NCI-H2227 (cell line): ENCODE measurements at regions not wholly inside any gene's neighbourhood (a gene's known extent, or its start where the extent isn't known, plus 50 kb on each side); places are given as distances from the start of the nearest gene placed in this dataset.
A peak's percentile ranks its signal among the peaks of the same experiment; 100 is the strongest.
"Not testable (repeated sequence)": the region's sequence is repeated elsewhere in the genome, so short reads cannot be mapped to it uniquely, and the experiment has no call there.

ENCODE experiments used
- DNase-seq: peaks from one replicate; lab custom pipeline; 2025; ENCODE audit not compliant: unreplicated experiment; lab: John Stamatoyannopoulos, UW

DNA sequence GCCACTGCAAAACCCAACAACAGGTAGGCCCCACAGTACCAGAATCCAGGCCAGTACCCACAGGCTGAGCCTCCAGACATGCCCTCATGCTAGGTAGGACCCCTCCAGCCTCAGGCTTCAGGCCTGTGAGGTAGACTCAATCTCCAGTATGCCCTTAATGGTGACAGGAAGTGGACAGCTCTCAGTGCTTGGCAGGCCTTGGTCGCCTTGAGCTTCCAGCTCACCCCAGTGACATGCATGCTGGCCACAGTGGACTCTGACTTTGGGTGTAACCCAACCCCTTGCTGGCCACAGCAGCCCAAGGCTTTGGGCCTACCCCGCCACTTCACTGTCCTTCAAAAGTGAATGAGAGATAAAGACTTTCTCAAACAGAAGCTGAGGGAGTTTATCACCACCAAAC, 324.2 kb downstream of the ANTXR2 start:
- no peak for DNase-seq

- DNase-seq: no peak
Observed at GRCh38 chr4:79747252-79747651, 325.8 kb downstream of the ANTXR2 start.

GRCh38 chr4:79743014-79743413, 330.0 kb downstream of the ANTXR2 start:
- DNase-seq: no peak

DNA sequence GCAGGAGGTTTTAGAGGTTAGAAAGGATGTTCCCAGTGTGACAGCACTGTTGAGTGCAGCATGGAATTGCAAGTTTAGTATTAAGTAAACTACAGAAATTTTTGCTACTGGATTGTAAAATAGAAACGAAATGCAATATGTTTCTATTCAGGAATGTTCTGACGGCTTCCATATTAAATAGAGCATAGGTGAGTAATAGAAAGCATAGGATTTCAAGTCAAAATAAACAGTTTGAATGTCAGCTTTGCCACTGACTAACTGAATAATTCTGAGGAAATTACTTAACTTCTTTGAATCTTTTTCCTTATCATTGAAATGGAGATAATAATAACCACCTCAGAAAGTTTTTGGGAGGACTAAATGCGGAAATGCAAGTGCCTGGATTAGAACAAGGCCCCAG, 331.9 kb upstream of the GK2 start:
- DNase-seq: no peak

- no peak for DNase-seq
Observed at GRCh38 chr4:79723507-79723906, 315.5 kb upstream of the GK2 start.

GRCh38 chr4:79700356-79700755, 292.3 kb upstream of the GK2 start:
- no peak for DNase-seq

DNA sequence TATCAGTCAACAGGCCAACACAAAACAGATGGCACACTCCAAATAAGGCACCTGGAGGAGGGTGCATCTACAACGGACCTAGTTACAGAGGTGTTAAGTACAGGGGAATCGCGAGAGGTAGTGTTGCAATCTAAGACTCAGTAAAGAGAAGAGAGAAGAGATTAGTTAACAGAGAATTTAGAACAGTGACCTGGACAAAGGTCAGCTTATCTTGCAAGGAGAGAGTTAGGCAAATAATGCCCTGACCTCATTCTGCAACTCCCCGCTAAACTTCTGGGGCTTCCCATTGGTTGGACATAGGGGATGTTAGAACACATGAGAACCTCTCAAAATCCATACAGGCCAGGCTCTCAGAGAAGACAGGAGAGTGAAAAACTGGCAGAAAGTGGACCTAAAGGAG, 289.4 kb upstream of the GK2 start:
- DNase-seq: no peak

- not testable (repeated sequence) for DNase-seq
Observed at GRCh38 chr4:79696534-79696933, 288.5 kb upstream of the GK2 start.

DNA sequence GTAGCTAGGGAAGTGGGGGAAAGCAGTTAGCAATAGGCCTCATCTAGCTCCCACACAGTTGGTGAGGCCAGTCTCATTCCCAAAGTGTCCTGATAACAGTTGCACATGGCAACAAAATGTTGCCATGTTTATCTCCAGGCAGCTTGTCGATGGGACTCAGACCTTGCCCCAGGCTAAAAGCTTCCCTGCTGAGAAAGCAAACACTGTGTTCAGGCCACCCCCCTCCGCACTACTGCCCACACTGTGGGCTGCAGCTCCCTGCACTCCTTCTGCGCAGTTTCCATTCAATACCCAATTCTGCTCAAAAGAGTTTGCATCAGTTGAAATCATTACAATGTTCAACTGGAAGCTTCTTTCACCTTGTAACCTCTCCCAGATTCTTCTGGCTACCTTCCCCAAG, 287.8 kb upstream of the GK2 start:
- DNase-seq: no peak

DNA sequence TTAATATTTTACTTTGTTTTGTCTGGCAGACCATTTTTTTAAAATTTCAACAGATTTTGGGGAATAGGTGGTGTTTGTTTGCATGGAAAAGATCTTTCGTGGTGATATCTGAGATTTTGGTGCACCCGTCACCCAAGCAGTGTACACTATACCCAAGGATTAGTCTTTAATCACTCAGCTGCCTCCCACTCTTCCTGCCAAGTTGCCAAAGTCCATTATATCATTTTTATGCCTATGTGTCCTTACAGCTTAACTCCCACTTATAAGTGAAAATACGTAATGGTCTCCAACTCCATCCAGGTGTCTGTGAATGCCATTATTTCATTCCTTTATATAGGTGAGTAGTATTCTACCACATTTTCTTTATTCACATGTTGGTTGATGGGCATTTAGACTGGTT, 281.7 kb upstream of the GK2 start:
- DNase-seq: no peak

GRCh38 chr4:79688691-79689090, 280.7 kb upstream of the GK2 start:
- no peak for DNase-seq

- DNase-seq: peak; percentile 45
Observed at GRCh38 chr4:79687006-79687405, 279.0 kb upstream of the GK2 start.

- no peak for DNase-seq
Observed at GRCh38 chr4:79685542-79685941, 277.5 kb upstream of the GK2 start.

- DNase-seq: no peak
Observed at GRCh38 chr4:79684516-79684915, 276.5 kb upstream of the GK2 start.

- no peak for DNase-seq
Observed at GRCh38 chr4:79682801-79683530, 274.9 kb upstream of the GK2 start.

DNA sequence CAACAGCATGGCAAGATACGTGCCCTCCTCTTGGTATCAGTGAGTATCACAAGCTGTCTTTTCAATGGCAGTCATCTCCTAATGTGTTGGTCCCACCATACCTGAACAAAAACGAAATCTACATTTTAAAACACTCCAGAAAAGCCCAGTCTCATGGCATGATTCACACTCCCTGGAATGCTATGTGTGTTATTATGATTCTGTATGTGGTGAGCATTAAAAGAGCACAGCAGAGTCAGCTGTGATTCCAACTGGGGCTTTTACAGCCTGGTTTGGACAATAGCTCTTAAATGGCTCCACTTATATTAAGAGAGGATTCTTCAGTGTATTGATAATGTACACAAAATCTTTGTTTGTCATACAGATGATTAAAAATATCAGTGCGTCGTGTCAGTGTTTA, 274.1 kb upstream of the GK2 start:
- DNase-seq: no peak

DNA sequence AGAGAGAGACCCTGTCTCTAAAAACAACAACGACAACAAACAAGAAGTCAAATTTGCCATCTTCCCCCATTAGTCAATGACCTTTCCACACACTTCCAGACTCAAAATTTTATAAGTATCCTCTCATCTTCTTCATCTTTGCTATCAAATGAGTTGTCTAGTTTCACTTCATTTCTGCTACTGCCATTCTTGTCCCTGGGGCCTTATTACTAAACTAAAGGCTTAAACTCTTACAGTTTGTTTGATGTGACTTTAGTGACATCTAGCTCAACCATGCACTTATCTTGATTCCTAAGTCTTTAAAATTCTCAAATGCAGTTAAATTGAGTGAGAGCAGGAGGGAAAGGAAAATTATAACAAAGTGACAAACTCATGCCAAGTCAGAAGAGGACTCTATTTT, 271.8 kb upstream of the GK2 start:
- DNase-seq: no peak

GRCh38 chr4:79678472-79679202, 270.6 kb upstream of the GK2 start:
- no peak for DNase-seq

- no peak for DNase-seq
Observed at GRCh38 chr4:79676705-79677104, 268.7 kb upstream of the GK2 start.

GRCh38 chr4:79674906-79675305, 266.9 kb upstream of the GK2 start:
- not testable (repeated sequence) for DNase-seq

GRCh38 chr4:79673898-79674297, 265.9 kb upstream of the GK2 start:
- no peak for DNase-seq

GRCh38 chr4:79673377-79673776, 265.3 kb upstream of the GK2 start:
- no peak for DNase-seq

DNA sequence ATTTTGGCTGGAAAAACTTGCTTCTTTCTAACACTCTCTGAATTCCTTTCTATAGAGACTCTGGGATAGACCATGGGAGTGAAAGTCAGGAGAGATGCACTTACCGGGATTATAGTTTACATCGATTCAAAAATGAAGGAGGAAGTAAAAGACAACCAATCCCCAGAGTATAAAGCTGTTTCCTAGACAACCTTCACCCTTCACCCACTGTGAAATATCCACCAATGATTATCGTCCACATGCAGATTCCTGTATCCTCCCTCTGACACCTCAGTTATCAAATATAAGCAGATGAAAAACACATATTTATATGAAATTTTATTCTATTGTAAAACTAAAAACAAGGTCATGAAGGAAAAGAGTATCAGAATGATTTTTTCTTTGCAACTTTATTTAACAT, 258.8 kb upstream of the GK2 start:
- DNase-seq: no peak
